Testis (tissue), 2 donors: ENCODE measurements at regions not wholly inside any gene's neighbourhood (a gene's known extent, or its start where the extent isn't known, plus 50 kb on each side); places are given as distances from the start of the nearest gene placed in this dataset.

Experiments
- DNase-seq: peaks from one replicate; pipeline ENCODE4 v3.0.0-alpha.2; 2019
- H3K27ac ChIP-seq, 2 donors: fragments of 200-600 bp; sonication (generic); one replicate each; pipeline ENCODE4 v1.5.1; 2019
- H3K27me3 ChIP-seq: fragments of 200-600 bp; sonication (generic); one replicate; pipeline ENCODE4 v1.5.1; 2019
- H3K36me3 ChIP-seq: fragments of 200-600 bp; sonication (generic); one replicate; pipeline ENCODE4 v1.5.1; 2017; ENCODE audit warnings: low read depth; ENCODE audit errors: missing control alignments
- H3K4me1 ChIP-seq: fragments of 200-600 bp; sonication (generic); one replicate; pipeline ENCODE4 v1.5.1; 2019
- H3K4me3 ChIP-seq, 2 donors: fragments of 200-600 bp; sonication (generic); one replicate each; pipeline ENCODE4 v1.5.1; 2017 to 2019
- H3K9me3 ChIP-seq: fragments of 200-600 bp; sonication (generic); one replicate; pipeline ENCODE4 v1.5.1; 2017
- CTCF ChIP-seq, 3 experiments: fragments of 450-650 bp in 2 of 3; fragments of 200-600 bp in 1 of 3; sonication (generic) in 1 of 3; IDR thresholded peaks; one replicate each; pipeline ENCODE4 v1.5.1; 2016 to 2019; ENCODE audit warnings: antibody characterized with exemption in 3 of 3, mild to moderate bottlenecking in 2 of 3, moderate library complexity in 1 of 3
- POLR2A ChIP-seq: fragments of 450-650 bp; IDR thresholded peaks from one replicate; pipeline ENCODE4 v1.6.1; 2017; ENCODE audit warnings: antibody characterized with exemption, mild to moderate bottlenecking, moderate library complexity
- WGBS, 2 donors: methylation state at CpG; one replicate each; pipeline ENCODE4 v1.1.5; 2018; 5-methylcytosine and 5-hydroxymethylcytosine counted together
- intact Hi-C: fragments of 100-400 bp; cut with DNase I; formaldehyde crosslinking; loops from one replicate; pipeline ENCODE4 v1.15.1; 2023; ENCODE audit warnings: low total_unique reads

GRCh38 chr16:50910736-50911100 lies 168.8 kb downstream of the CYLD start:
- H3K9me3 ChIP-seq: no peaks in the 10 kb centered on the region
- DNase-seq: no peak
- no peak overlapping the region for H3K4me3 ChIP-seq
- no peak overlapping the region for H3K27ac ChIP-seq
- WGBS, 2 donors: 32 to 34% methylated on average over 10 of the region's 10 CpGs
- no peaks in the 10 kb centered on the region for H3K4me1 ChIP-seq
- H3K27me3 ChIP-seq: no peaks in the 10 kb centered on the region
- intact Hi-C loops: no loop called here
- TF ChIP-seq CTCF (IDR thresholded peaks at IDR 0.05) (no peak), POLR2A (no peak)
- no peaks in the 10 kb centered on the region for H3K36me3 ChIP-seq

DNA sequence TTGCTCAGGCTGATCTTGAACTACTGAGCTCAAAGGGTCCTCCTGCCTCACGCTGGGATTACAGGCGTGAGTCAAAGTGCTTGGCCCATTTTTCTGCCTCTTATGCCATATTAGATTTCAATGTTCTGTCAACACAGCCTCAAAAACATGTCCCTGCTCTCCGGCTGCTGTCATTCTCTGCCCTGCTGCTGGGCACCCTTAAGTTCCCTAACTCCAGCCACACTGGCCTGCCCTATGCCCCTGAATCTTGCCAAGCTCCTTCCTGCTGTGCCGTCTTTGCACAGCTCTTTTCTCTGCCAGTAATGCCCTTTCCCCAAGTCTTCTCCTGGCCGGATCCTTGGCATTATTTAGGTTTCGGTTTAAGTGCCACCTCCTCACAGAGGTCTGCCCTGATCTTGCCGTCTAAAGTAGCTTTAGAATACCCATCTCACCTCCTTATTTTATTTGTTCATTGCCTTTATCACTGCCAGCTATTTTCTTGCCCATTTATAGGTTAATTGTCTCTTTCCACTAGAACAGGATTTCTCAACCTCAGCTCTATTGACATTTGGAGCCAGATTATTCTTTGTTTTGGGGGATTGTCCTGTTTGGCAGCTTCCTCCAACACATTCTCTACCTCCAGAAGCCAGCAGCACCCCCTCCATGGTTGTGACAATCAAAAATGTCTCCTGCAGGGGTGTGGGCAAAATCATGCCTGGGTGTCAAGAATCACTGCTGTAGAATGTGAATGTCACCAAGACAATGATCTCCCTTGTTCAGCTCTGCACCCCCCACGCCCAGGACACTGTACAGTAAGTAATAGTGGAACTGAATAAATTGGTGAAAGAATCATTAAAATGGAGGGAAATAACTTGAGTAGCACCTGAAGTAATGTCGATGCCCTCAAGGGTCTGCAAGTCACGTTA lies 168.2 kb downstream of the CYLD start:
- Histone ChIP-seq H3K27ac (no peak overlapping the region), H3K9me3 (no peaks in the 10 kb centered on the region), H3K4me1 (no peaks in the 10 kb centered on the region), H3K4me3 (no peak overlapping the region), H3K27me3 (no peaks in the 10 kb centered on the region), H3K36me3 (no peaks in the 10 kb centered on the region)
- WGBS, 2 donors: 76% methylated on average over 10 of the region's 10 CpGs
- DNase-seq: no peak
- TF ChIP-seq POLR2A: no peak
- no peak for TF ChIP-seq CTCF (IDR thresholded peaks at IDR 0.05)
- intact Hi-C loops: no loop called here

DNA sequence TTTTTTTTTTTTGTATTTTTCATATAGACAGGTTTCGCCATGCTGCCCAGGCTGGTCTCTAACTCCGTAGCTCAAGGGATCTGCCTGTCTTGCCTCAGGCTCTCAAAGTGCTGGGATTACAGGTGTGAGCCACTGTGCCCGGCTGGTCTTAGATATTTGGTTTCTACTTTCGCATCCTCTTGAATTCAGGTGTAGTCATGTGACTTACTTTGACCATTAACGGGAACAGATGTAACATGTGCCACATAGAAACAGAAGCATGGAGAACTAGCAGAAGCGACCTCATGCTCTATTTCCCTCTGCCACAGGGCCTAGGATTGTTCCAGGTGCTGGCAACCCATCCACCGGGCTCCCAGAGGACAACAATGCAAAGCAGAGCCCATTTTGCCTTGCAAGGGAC lies 166.6 kb downstream of the CYLD start:
- DNase-seq: no peak
- Histone ChIP-seq H3K27me3 (no peaks in the 10 kb centered on the region), H3K27ac (no peak overlapping the region), H3K9me3 (no peaks in the 10 kb centered on the region), H3K4me3 (no peak overlapping the region), H3K36me3 (no peaks in the 10 kb centered on the region), H3K4me1 (no peaks in the 10 kb centered on the region)
- intact Hi-C loops: no loop called here
- TF ChIP-seq POLR2A (no peak), CTCF (IDR thresholded peaks at IDR 0.05) (no peak)
- WGBS, 2 donors: 94 to 97% methylated on average over 7 of the region's 7 CpGs

- Histone ChIP-seq H3K4me3 (no peak overlapping the region), H3K27ac (no peak overlapping the region), H3K36me3 (no peaks in the 10 kb centered on the region), H3K4me1 (no peaks in the 10 kb centered on the region), H3K27me3 (no peaks in the 10 kb centered on the region), H3K9me3 (no peaks in the 10 kb centered on the region)
- WGBS, 2 donors: 65 to 69% methylated on average over 10 of the region's 10 CpGs
- no peak for TF ChIP-seq POLR2A
- TF ChIP-seq CTCF (IDR thresholded peaks at IDR 0.05): no peak
- no peak for DNase-seq
- intact Hi-C loops: no loop called here
These were observed 164.6 kb downstream of the CYLD start for GRCh38 chr16:50906454-50906853.

- no peak overlapping the region for H3K27ac ChIP-seq
- no peaks in the 10 kb centered on the region for H3K9me3 ChIP-seq
- H3K27me3 ChIP-seq: no peaks in the 10 kb centered on the region
- TF ChIP-seq CTCF (IDR thresholded peaks at IDR 0.05) (no peak), POLR2A (no peak)
- WGBS, 2 donors: 53 to 69% methylated on average over 1 of the region's 1 CpG
- DNase-seq: no peak
- intact Hi-C loops: no loop called here
- no peak overlapping the region for H3K4me3 ChIP-seq
- H3K4me1 ChIP-seq: no peaks in the 10 kb centered on the region
- no peaks in the 10 kb centered on the region for H3K36me3 ChIP-seq
These were observed 160.6 kb downstream of the CYLD start for GRCh38 chr16:50902457-50902856.
